Spleen (tissue), 7 donors: ENCODE measurements at regions not wholly inside any gene's neighbourhood (a gene's known extent, or its start where the extent isn't known, plus 50 kb on each side); places are given as distances from the start of the nearest gene placed in this dataset.

ENCODE experiments used
- CTCF ChIP-seq, 11 experiments: fragments of 200-600 bp in 7 of 11; fragments of 450-650 bp in 4 of 11; sonication (generic) in 4 of 11; IDR thresholded peaks in 8 of 11; conservative IDR thresholded peaks in 3 of 11; 1 replicate in 7 of 11; 2 replicates in 4 of 11; pipeline versions ENCODE4 v1.4.0 to v1.8.0; 2016 to 2021; ENCODE audit warnings: antibody characterized with exemption in 11 of 11, inconsistent platforms in 4 of 11, mild to moderate bottlenecking in 1 of 11
- POLR2AphosphoS5 ChIP-seq, 3 donors: sonication (generic); formaldehyde crosslinking; IDR thresholded peaks; one replicate each; pipeline ENCODE4 v1.5.1; 2017; ENCODE audit warnings: antibody characterized with exemption in 3 of 3
- donor health status: DM: no; HTN: no; CAD: no; lungs with moderate emphysema.
- donor health status: DM: no; HTN: no; CAD: no.
- donor health status: DM: no; HTN: no; CAD: no.

- TF ChIP-seq CTCF (IDR thresholded peaks at IDR 0.05 in 8 of 11, conservative IDR thresholded peaks at IDR 0.05 in 3 of 11): no peak
- TF ChIP-seq POLR2AphosphoS5 (IDR thresholded peaks at IDR 0.05): no peak
These were observed 60.3 kb upstream of the IL6 start for GRCh38 chr7:22666732-22667131.
